GM12875 (cell line): ENCODE measurements at regions not wholly inside any gene's neighbourhood (a gene's known extent, or its start where the extent isn't known, plus 50 kb on each side); places are given as distances from the start of the nearest gene placed in this dataset.
"Not testable (repeated sequence)": the region's sequence is repeated elsewhere in the genome, so short reads cannot be mapped to it uniquely, and the experiment has no call there.

Experiments
- H3K4me3 ChIP-seq: one replicate; pipeline ENCODE4 v1.5.1; 2011; ENCODE audit warnings: low read depth, low read length, control low read depth
- TF ChIP-seq, protein P1 (sequence below): IDR thresholded peaks from 2 replicates; pipeline ENCODE4 v1.5.1; 2011; ENCODE audit warnings: low read depth, mild to moderate bottlenecking, control low read depth, inconsistent platforms, low read length, moderate library complexity, borderline replicate concordance; ENCODE audit not compliant: insufficient read depth

DNA sequence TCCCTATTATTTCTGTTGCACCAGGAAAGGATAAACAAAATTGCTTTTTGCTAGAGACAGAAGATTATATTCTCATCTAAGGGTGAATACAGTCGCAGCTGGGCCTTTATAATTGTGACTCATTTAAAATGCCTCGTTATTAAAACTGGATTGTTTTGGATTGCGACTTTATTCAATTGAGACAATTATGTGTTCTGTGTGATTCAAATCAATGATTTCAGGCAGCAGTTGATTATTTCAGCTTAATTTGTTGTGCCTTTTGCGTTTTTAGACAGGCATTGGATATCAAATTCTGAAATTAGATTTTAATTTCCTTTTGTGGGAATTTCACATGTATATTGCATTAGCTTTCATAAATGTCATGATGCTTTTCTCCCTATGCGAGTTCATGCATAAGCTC lies 778.1 kb upstream of the SOX11 start:
- H3K4me3 ChIP-seq = no peak overlapping the region
- TF ChIP-seq, protein P1, sequence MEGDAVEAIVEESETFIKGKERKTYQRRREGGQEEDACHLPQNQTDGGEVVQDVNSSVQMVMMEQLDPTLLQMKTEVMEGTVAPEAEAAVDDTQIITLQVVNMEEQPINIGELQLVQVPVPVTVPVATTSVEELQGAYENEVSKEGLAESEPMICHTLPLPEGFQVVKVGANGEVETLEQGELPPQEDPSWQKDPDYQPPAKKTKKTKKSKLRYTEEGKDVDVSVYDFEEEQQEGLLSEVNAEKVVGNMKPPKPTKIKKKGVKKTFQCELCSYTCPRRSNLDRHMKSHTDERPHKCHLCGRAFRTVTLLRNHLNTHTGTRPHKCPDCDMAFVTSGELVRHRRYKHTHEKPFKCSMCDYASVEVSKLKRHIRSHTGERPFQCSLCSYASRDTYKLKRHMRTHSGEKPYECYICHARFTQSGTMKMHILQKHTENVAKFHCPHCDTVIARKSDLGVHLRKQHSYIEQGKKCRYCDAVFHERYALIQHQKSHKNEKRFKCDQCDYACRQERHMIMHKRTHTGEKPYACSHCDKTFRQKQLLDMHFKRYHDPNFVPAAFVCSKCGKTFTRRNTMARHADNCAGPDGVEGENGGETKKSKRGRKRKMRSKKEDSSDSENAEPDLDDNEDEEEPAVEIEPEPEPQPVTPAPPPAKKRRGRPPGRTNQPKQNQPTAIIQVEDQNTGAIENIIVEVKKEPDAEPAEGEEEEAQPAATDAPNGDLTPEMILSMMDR = no peak

GRCh38 chr2:4914551-4914950 lies 777.6 kb upstream of the SOX11 start:
- TF ChIP-seq, protein P1 = no peak
- no peak overlapping the region for H3K4me3 ChIP-seq

DNA sequence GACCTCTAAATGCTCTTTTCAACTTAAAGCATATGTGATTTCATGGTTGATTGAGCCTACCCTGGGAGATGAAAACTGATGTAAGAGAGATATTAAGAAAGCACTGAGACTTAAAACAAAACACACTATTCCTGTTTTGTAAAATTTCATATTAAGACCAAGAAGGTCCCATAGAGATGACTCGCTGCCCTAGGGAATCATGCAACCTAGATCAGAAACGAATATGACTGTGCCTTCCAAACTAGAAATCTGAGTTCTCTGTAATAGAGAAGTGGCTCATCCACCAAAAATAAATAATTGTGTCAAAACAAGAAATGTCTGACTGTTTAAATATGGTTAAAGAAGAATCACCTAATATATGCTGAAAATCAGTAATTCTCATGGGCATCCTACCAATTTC lies 776.8 kb upstream of the SOX11 start:
- TF ChIP-seq, protein P1 = no peak
- no peak overlapping the region for H3K4me3 ChIP-seq

DNA sequence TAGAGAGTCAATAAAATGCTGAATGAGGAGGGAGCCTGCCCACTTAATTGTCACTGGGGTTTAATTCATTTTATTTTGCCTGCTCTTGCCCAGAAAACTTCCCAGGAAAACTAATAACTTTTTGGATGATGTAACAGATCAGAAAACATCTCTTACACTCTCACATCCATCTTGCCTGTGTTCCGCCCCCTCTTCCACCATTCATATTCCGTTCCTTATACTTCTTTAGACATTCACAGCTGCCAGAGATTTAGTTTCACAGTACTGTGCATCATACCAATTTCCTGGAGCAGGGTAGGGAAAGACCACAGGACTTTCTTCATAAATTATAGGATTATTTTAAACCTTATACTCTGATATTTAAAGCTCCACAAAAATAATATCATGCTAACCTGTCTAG lies 776.1 kb upstream of the SOX11 start:
- H3K4me3 ChIP-seq = no peak overlapping the region
- TF ChIP-seq, protein P1 = no peak

GRCh38 chr2:4930704-4931103 lies 761.5 kb upstream of the SOX11 start:
- TF ChIP-seq, protein P1 = no peak
- H3K4me3 ChIP-seq = no peak overlapping the region

GRCh38 chr2:4931721-4932365 lies 760.3 kb upstream of the SOX11 start:
- no peak overlapping the region for H3K4me3 ChIP-seq
- TF ChIP-seq, protein P1 = no peak

- H3K4me3 ChIP-seq = not testable (repeated sequence)
Observed at GRCh38 chr2:4935291-4935690, 756.9 kb upstream of the SOX11 start.

DNA sequence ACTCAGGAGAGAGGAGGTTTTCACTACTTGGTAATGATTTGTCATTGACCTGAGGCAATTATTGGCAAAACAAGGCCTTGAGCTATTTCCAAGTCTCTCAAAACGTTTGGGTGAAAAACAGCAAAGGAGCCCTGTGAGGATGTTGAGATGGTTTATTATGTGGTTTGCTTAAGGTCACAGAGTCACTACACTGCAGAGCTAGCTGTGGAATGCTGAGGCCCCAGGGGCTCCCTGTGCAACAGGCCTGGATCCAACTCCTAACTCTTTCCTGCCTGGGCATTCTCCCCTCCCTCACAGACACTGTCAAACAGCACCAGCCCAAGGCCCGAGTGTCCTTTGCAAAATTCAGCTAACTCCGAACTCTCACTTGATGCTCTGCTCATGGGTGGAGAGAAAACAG lies 754.6 kb upstream of the SOX11 start:
- TF ChIP-seq, protein P1 = no peak
- H3K4me3 ChIP-seq = no peak overlapping the region
